Urothelium cell line (cell line): ENCODE measurements at regions not wholly inside any gene's neighbourhood (a gene's known extent, or its start where the extent isn't known, plus 50 kb on each side); places are given as distances from the start of the nearest gene placed in this dataset.
"Not testable (repeated sequence)": the region's sequence is repeated elsewhere in the genome, so short reads cannot be mapped to it uniquely, and the experiment has no call there.

Experiments
- DNase-seq: peaks from one replicate; pipeline ENCODE4 v3.0.0; 2011; ENCODE audit warnings: low spot score, mixed read lengths
- FAIRE-seq: peaks from 2 replicates; lab custom pipeline; 2011; peaks lifted over from hg19 to GRCh38; lab: Jason Lieb, UNC

DNA sequence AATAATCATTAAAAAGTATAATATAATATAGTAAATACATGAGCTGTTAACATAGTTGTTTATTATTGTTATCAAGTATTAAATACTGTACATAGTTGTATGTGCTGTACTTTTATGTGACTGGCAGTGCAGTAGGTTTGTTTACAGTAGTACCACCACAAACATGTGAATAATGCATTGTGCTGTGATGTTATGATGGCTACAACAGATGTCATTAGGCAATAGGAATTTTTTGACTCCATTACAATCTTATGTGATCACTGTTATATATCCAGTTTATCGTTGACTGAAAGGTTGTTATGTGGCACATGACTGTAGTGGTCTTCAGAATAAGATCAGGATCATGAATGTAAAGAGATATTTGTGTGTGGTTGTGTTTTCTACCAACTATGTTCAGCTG is 577.8 kb downstream of the JRKL start:
- FAIRE-seq (no peak), DNase-seq (no peak)

DNA sequence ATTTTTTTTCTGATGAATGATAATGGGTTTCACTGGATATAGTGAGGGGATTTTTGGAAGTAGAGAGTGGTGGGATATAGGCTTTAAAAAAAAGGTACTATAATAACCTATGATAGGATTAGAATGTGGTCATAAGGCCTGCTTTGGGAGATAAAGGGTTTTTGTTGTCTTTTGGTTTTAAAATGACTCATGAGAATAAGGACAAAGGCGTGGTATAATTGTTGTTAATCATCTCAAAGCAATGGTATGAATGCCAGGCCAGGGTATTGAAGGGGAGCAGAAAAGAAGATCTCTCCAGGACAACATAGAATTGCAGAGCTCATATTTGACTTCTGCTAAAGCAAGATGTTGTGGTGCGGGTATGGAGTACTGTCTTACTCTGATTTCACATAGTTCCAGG is 579.4 kb downstream of the JRKL start:
- FAIRE-seq, result no peak
- DNase-seq, result peak; percentile 30

DNA sequence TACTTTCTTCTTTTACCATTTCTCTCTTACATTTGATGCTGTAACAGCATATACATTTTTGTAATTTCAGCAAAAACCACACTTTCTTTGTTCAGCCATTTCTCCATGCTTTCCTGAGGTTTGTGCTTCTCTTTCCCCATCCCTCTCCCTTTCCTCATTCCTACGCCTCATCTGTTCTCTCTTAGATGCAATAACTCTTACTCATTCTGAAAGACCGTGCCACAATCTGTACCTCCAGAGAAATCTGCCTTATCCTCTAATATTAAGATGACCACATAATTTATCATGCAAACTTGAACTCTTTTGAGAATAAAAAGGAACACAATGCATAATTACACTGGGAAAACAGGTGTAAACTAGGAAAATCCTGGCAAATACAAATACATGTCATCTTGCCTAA is 588.9 kb downstream of the JRKL start:
- no peak for FAIRE-seq
- no peak for DNase-seq

DNA sequence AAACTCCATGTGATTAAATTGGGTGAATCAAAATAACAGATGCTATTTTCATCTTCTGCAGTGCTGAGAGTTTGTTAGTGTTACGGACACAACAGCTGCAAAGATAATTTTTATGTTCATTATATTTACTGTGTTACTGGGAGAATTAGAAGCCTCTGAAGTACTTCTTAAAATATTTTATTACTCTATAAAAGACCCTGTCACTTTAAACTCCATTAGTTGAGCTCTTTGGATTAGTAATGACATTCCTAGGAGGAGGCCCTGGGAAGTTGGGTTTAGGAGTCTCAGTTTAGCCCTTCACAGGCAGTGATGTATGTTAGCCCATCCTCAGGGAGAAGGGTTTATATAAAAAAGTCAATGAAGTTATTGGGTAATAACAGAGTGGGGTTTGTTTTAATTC is 596.7 kb downstream of the JRKL start:
- no peak for FAIRE-seq
- DNase-seq, result no peak

DNA sequence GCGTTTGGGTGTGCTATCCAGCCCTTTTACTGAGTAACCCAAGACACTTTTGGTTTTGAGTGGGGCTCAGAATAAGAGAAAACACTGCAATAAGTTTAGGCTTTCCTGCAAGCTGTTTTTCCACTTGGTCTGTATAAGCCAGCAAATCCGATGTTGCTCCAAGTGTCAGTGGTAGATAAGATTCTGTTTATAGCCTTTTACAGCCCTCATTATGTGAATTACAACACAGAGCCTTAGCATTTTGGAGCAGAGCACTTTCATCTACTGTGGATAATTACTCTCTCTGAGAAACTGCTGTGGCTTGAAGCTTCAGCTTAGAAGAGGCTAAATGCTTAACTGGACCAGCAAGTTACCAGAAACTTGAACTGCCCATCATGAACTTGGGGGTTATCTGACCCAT is 601.1 kb downstream of the JRKL start:
- DNase-seq (no peak), FAIRE-seq (no peak)

DNA sequence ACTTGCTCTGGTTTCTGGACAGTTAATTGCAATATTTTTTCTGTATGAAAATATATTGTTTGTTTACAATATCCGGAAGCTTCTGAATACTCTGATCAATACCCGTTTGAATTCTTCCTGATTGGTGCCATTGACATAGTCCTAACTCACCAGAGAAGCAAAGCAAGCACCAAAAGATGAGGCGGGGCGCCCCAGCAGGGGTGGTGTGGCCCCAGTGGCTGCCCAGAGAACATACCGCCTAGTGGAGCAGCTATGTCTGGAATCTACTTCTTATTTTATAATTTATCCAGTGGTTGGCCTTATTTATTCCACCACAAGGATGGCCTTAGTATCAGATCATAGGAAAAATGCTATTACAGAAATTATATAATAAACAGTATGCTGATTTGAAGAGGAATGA is 610.7 kb downstream of the JRKL start:
- no peak for FAIRE-seq
- DNase-seq, result no peak

DNA sequence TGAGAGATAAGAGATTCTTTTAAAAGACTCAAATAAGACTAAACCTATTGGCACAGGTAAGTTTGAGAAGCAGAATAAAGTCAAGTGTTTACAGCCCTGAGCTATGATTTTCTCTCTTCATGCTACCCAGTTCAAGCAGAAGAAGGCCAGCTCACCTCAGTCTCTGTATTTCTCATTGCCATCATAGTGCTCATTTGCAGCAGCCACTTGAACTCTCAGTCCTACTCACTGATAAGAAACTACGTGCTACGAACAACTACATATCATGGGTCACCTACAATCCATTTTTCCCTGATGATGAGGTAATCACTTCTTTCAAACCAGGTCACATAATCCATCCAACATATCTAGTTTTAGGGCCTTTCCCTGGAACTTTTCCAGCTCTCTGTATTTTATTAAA is 617.5 kb downstream of the JRKL start:
- DNase-seq (no peak), FAIRE-seq (no peak)

DNA sequence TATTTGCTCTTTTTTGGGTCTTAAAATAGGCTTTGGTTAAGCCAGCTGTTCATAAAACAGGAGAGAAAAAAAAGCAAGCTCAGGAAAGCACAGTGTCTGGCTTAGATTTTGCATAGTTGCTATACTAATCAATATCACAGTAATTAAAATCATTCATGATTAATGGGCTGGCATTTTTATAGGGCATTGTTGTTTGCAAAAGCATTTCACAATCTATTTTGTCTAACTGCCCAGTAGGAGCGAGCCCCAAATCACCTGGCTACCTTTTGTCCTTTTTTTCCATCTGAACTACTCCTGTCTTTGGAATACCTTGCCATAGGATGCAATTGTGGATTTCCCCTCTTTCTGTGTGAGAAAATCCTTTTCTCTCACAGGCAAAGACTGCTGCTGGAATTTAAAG is 619.8 kb downstream of the JRKL start:
- DNase-seq (no peak), FAIRE-seq (no peak)

DNA sequence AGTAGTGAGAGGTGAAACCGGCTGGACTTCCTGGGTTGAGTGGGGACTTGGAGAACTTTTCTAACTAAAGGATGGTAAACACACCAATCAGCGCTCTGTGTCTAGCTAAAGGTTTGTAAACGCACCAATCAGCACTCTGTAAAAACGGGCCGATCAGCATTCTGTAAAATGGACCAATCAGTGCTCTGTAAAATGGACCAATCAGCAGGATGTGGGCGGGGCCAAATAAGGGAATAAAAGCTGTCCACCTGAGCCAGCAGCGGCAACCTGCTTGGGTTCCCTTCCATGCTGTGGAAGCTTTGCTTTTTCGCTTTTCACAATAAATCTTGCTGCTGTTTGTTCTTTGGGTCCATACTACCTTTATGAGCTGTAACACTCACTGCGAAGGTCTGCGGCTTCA is 621.2 kb downstream of the JRKL start:
- FAIRE-seq, DNase-seq: not testable (repeated sequence)

DNA sequence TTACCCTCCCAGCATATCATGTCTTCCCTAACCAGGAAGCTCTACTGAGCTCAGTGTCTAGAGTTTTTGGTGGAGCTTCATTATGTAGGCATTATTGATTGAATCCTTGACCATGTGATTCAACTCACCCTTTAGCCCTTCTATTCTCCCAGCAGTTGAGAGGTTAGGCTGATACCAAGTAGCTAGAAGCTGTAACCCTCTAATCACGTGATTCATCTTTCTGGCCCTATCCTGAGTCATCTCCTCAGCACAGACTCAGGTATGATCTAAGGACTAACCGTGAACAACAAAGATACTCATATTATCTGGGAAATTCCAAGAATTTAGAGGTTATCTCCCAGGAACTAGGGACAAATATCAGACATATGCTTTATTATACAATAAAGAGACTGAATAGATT is 625.5 kb downstream of the JRKL start:
- FAIRE-seq (no peak), DNase-seq (no peak)

DNA sequence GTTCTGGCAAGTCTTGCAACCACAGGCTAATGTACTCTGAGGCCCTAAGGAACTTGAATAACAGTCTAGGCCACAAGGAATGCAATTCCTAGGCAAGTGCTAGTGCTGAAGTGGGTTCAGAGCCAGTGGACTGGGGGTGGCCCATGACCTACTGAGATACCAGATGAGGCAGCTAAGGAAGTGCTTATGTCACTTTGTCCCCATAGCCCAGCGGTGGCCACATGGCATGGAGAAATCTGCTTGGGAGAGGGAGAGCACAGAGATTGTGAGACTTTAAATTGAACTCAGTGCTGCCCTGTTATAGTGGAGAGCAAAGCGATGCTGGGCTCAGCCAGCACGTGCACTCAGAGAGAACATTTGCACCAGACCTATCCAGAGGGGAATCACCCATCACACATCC is 629.5 kb downstream of the JRKL start:
- FAIRE-seq (no peak), DNase-seq (no peak)

DNA sequence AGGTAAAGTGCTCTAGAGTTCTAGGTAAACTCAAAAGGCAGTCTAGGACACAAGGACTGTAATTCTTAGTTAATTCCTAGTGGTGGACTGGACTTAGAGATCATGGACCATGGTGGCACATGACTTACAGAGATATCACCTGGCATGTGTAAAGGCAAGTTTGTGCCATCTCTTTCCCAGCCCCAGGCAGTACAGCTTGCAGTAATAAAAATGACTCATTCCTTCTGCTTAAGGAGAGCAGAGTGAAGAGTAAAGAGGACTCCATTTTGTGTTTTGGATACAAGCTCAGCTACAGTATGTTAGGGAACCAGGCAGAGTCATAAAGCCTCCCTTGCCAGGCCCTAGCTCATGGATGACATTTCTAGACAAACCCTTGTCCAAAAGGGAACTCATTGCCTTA is 629.9 kb downstream of the JRKL start:
- FAIRE-seq (no peak), DNase-seq (no peak)

DNA sequence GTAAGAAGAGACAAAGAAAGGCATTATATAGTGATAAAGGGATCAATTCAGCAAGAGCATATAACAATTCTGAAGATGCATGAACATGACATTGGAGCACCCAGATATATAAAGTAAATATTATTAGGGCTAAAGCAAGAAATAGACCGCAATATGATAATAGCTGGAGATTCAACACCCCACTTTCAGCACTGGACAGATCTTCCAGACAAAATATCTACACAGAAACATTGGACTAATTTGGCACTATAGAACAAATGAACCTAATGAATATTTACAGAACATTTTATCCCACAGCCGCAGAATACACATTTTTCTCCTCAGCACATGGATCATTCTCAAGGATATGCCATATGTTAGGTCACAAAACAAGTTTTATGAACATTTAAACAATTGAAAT is 633.1 kb downstream of the JRKL start:
- FAIRE-seq (no peak), DNase-seq (no peak)

DNA sequence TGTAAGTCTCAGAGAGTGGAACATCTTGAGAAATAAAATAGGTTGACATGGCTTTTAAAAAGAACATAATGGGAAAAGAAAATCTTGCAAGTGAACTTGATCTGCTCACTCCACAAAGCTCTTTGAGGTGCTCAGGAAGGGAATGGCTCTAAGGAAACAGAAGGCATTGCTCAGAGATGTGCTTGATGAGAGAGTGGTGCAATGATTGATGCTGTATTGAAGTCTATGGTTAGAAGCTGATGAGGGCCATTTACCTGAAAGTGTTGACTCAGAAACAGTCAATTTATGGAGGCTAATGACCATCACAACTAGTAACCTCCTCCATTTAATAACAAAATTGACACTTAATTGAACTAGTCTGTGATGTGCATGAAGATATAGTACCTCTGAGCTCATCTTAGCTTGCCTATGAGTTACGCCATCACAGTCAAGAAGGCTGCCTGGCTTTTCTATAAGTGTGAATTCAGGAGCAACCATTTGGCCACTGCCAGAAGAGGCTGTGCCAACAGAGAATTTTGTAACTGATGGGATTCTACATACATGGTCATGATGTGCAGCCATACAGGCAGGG is 639.1 kb downstream of the JRKL start:
- DNase-seq, result no peak
- FAIRE-seq, result peak; percentile 13

DNA sequence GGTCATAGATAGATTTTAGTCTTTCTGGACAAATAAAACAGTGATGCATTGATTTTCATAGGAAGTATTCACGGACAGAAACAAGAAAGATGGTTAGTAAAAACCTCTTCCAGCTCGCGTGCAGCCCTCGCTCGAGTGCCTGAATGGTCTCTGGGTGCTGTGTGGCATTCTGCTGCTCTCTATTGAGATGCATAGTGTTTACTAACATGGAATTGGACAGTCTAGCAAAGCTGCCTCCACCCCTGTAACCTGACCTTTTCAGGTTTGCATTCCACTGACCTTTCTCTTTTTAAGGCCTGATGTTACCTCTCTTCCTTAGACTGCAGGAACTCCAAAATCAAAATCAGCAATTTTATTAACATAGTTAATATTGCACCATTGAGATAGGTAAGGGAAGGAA is 643.4 kb downstream of the JRKL start:
- DNase-seq (no peak), FAIRE-seq (no peak)

DNA sequence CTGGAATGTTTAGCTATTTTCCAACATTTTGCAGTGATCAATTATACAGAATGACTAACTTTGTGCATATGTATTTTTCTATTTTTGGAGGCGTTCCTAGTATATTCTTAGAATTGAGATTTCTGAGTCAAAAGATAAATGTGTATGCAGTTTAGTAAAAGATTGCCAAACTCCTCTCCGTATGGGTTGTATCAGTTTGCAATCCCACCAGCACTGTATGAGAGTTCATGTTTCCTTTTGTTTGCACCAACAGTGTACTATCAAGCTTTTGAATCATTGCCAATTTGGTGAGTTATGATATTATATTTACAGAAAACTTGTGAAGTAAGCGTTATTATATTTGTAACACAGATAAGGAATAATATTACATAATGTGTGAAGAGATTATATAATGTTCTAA is 658.7 kb downstream of the JRKL start:
- DNase-seq (no peak), FAIRE-seq (no peak)

DNA sequence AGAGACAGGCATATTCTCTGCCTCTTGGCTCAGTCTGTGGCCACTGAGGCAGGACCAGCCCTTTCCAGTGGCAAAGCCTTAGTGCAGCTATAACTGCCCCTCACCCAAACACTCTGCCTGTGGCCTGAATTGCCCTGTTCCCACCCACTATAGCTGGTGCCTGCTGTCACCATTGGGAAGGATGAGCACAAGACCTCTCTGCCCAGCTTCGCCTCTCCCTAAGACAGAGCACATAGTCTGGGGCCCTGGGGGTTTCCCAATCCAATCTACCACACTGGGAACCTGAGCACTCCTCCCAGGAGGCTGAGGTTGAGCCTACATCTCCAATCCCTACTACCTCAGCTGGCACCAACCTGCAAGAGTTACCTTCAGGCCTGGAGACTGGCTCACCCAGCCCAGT is 670.4 kb downstream of the JRKL start:
- DNase-seq (no peak), FAIRE-seq (no peak)

DNA sequence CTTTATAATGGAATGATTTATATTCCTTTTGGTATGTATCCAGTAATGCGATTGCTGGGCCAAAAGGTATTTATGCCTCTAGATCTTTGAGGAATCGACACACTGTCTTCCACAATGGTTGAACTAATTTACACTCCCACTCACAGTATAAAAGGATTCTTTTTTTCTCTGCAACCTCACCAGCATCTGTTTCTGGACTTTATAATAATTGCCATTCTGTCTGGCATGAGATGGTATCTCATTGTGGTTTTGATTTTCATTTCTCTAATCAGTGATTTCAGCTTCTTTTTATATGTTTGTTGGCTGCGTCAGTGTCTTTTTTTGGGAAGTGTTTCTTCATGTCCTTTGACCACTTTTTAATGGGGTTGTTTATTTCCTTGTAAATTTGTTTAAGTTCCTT is 679.3 kb downstream of the JRKL start:
- DNase-seq (no peak), FAIRE-seq (no peak)

DNA sequence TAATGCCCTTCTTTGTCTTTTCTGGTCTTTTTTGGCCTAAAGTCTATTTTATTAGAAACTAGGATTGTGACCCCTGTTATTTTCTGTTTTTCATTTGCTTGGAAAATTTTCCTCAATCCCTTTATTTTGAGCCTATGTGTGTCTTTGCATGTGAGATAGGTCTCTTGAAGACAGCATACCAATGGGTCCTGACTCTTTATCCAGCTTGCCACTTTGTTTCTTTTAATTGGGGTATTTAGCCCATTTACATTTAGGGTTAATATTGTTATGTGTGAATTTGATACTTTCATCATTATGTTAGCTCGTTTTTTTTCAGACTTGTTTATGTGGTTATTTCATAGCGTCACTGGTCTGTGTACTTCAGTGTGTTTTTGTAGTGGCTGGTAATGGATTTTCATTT is 682.6 kb downstream of the JRKL start:
- FAIRE-seq (no peak), DNase-seq (no peak)

DNA sequence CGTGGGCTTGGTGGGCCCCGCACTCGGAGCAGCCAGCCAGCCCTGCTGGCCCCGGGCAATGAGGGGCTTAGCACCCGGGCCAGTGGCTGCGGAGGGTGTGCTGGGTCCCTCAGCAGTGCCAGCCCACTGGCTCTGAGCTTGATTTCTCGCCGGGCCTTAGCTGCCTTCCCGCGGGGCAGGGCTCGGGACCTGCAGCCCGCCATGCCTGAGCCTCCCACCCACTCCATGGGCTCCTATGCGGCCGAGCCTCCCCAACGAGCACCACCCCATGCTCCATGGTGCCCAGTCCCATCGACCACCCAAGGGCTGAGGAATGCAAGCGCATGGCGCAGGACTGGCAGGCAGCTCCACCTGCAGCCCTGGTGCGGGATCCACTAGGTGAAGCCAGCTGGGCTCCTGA is 686.9 kb downstream of the JRKL start:
- not testable (repeated sequence) for DNase-seq, FAIRE-seq

DNA sequence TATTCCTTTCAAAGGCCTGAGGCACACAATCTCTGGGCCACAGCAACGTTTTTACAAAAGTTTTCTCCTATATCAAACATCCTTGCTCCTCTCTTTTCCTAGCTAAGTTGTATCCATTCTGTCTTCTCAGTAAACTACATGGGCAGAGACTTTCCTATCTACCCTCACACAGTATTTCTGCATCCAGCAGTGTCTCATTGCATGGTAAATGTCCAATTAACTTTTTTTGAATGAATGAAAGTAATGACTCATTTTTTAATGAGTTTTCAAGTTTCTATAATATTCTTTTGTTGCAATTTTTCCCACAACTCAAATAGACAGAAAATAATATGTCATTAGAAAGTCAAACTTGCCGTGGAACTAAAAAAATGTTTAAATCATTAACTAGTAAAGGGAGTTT is 688.6 kb downstream of the JRKL start:
- no peak for FAIRE-seq

DNA sequence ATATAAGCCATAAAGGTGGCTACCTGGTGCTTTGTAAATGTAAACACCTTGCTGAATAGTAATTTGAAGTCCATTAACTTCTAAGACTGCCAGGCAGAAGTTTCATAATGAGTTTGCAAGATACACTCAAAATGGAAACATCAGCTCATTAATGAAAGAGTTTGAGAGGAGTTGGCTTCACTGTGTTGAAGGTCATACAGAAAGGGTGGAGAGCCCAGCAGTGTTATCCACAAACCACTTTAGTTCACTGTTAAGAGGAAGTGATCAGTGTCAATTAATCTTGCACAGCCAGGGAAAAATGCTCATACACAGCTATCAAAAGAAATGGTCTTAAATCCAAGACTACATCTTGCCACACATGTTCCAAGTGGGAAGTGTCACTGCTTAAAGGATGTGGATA is 689.4 kb downstream of the JRKL start:
- FAIRE-seq, result no peak
- no peak for DNase-seq

More for the DNA sequence above, 688.6 kb downstream of the JRKL start:
- DNase-seq, result no peak

DNA sequence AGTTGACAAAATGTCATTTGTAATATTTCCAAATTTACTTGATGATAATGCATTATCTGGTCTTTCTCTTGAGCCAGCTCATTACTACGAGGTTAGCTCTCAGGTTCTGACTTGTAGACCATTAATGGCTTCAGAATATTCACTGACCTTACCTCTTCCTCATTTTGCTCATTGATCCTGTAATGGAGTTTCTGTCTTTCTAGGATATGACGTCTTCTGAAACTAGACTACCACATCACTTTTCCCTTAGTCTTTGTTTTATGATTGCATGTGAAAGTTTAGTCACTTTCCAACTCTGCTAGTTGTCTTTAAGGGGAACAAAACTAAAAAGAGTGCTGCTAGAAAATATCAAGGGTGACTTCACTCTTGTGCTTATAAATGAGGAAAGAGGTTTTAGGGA is 697.6 kb downstream of the JRKL start:
- no peak for FAIRE-seq
- DNase-seq, result no peak

DNA sequence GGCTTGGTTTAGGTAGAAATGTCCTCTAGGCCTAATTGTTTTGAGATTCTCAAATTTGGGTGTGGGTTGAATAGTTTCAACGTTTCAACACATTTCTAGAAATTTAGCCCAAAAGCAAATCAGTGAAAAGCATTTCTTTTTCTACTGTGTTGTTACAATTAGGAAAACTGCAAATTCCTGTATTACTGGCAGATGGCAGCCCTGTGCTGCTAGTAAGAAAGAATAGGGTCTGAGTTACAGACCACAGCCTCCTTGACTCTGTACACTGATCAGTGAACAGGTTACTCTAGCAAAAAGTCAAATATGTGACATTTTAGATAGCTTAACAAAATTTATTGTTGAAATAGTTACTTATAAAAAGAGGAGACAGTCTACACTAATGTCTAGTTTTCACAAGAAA is 703.0 kb downstream of the JRKL start:
- no peak for DNase-seq
- no peak for FAIRE-seq
